Raji (cell line): ENCODE measurements at regions not wholly inside any gene's neighbourhood (a gene's known extent, or its start where the extent isn't known, plus 50 kb on each side); places are given as distances from the start of the nearest gene placed in this dataset.

Experiments used
- POLR2A ChIP-seq: IDR thresholded peaks from 2 replicates; pipeline ENCODE4 v1.6.1; 2011; ENCODE audit warnings: low read depth, low read length, control low read depth; ENCODE audit not compliant: insufficient read depth

DNA sequence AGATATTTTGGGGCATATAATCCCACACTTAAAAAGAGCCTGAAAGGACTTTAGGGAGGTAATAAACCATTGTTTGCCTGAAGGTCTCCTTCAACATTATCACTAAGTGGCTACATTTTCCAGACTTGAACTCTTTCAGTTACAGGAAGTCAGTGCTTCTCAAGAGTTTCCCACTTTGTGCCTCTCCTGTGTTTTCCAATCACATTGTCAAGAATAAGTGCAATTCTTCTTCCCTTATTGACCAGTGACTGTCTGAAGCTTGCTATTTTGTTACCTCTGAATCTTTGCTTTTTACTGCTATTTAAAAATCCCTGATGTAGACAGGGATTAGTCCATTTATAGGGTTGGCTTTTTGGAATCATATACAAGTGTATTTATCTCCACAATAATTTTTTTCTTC is 346.7 kb upstream of the ANKRD30A start:
- TF ChIP-seq POLR2A = no peak

DNA sequence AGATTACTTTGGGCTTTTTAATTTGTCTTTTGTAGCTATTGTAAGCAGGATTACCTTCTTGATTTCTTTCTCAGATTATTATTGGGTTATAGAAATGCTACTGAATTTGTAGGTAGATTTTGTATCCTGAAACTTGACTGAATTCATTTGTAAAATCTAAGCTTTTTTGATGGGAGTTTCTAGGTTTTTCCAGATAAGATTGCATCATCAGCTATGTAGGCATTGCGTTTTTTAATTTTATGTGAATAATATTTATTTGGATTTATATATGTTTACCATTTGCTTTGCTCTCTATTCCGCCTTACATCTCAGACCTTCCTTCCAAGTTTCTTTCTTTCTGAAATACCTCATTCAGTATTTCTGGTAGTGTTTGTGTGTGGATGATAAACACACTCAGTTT is 351.7 kb upstream of the ANKRD30A start:
- TF ChIP-seq POLR2A = no peak

DNA sequence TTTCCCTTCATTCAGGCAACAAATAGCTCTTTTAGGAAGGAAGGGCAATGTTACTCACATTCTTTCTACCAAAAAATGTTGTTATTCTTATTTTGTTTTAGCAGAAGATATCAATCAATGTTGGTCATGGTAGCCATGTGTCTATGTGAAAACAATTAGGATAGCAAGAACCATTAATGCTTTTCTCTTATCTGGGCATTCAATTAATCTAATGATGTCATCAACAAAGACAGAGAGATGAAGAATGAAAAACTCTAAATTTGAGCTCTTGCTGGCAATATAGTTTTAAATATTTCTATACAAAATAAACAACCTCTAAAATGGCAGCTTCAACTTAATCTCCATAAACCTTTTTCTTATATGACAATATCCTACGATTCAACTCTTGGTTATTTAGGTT is 353.7 kb upstream of the ANKRD30A start:
- no peak for TF ChIP-seq POLR2A

DNA sequence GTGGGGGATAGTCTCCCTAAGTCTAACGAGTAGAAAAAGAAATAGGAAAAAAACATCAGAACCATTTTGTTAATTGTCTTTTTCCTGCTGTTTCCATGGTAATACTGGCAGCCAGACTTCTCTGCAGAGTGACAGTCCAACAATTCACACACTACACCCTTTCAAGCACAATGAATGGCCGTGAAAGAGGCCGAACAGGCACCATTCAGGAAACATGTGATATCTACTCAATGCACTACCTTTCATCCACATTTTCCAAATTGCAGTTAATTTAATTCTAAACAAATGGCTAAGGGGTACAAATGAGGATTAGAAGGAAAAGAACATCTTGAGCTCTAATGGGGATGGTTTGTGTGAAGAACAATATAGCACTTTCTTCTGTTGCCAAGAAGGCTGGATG is 358.5 kb upstream of the ANKRD30A start:
- no peak for TF ChIP-seq POLR2A

DNA sequence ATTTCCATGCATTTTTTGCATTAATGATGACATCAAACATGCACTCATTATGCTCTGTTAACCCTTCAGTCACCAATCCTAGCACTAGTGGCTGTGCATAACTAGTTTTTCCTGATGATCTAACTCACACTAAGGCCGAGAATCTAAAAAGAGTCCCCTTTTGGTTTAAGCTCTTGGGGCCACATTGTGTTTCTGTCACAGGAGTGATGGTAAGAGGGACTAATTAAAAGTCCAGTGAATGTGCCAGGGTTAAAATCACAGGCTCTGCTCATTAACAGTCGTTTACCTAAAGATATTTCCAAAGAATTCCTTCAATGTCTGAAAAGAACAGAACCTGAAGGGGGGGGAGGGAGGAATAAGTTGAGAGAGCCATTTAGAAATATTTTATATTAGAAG is 359.0 kb upstream of the ANKRD30A start:
- no peak for TF ChIP-seq POLR2A

DNA sequence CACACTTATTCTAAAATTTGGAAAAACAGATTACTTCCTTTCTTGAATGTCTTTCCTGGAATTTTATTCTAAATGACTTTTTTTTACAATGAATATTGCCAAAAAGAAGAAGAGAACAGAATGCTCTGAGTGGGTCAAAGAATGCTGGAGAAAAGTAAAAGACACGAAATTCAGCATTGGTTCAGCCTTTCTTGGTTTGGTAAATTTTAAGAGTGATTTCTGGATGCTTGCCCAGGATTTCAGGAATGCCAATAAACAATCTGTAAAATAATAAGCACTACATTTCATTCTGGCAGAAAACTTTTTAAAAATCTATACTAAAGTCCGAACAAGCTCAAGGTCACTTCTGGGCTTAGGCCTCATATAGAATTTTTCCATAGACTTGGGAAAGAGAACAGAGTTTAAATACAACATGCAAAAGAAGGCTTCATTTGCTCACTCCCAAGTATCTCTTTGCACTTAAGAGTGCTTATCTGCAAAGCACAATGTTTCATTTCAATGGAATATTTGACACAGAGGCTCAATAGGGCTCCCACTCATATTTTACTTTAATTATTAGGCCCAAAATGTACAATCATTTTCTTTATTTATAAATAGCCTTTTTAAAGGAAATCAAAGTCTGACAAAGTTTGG is 359.5 kb upstream of the ANKRD30A start:
- TF ChIP-seq POLR2A = no peak

DNA sequence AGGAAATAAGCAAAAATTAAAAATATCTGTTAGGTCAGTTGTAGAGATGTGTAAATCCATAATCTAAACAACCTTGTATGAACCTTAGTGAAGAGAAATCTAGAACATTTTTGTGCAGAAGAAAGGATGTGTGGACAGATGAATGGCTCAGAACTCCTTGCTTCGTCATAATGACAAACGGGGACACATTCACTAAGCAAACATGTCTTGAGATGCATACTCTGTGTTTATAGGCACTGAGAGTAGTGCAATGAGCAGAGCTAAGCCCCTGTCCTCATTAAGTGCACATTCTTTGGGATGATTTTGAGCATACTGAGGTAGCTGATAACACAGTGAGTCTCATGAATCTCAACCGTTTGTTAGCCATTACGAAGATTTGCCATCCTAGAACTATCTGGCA is 360.6 kb upstream of the ANKRD30A start:
- TF ChIP-seq POLR2A = no peak

DNA sequence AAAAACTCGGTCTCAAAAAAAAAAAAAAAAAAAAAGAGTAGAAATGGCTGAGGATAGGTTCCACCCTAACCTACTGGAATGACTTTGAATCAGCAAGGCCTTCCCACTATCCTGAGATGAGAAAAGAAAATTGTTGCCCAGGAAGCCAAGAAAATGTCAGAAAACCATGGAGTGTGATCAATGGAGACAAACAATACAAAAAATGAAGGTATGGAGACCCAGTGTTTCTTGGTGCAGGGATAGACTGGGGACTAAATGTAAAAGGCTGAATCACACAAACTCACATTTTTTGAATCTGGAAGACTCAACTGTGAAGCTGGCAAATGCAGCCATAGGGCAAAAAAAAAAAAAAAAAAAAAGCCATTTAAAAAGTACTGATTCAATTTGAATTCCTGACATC is 364.3 kb upstream of the ANKRD30A start:
- TF ChIP-seq POLR2A = no peak

DNA sequence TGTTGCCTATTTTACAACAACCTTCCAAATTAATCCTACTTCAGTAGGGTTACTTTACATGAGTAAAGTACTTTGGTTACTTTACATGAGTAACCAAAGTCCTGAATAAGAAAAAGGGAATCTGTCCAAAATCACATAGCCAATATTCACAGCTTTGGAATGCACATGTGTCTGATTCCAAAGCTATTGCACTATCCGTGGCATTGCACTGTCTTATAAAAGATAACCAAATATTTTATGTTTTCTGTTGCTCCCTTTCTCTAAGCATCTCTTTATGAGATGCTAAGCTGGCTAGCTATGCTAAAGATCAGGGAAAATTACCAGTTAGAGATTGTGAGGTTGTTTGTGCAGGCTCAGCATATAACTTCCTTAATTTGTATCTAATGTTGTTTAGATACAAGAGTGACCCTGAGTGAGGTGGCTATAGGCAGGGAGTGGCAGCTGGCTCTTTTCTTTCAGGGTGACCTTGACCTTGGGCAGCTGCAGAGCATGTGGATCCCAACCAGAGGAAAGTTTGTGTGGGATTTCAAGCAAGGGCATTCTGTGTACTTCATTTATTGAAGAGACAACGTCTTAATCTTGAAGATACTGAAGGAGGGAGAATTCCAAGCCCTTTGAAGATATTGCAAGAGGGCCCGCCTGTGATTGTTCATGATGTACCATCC is 366.1 kb upstream of the ANKRD30A start:
- TF ChIP-seq POLR2A = no peak

DNA sequence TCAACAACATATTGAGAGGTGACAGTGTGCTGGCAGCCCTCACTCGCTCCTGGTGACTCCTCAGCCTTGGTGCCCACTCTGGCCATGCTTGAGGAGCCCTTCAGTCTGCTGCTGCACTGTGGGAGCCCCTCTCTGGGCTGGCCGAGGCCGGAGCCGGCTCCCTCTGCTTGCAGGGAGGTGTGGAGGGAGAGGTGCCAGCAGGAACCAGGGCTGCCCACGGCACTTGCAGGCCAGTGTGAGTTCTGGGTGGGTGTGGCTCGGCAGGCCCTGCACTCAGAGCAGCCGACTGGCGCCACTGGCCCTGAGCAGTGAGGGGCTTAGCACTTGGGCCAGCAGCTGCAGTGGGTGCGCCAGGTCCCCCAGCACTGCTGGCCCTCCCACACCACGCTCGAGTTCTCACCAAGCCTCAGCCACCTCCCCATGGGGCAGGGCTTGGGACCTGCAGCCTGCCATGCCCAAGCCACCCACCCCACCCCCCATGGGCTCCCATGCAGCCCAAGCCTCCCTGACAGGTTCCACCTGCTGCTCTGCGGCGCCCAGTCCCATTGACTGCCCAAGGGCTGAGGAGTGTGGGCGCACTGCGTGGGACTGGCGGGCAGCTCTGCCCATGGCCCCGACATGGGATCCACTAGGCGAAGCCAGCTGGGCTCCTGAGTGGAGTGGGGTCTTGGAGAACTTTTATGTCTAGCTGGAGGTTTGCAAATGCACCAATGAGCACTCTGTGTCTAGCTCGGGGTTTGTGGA is 377.1 kb upstream of the ANKRD30A start:
- TF ChIP-seq POLR2A = no peak

DNA sequence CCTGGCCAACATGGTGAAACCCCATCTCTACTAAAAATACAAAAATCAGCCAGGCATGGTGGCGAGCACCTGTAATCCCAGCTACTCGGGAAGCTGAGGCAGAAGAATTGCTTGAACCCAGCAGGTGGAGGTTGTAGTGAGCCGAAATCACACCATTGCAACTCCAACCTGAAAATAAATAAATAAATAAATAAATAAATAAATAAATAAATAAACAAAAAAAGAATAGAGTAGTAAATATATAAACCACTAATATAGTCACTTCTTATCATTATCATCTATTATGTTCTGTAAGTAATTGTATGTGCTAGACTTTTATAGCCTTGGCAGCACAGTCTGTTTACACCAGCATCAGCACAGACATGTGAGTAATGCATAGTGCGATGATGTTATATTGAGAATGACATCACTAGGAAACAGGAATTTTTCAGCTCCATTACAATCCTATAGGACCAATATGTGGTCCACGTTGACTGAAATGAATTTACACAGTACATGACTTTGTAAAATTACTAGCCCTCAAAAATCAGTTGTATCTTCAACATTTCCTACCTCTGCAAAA is 385.4 kb upstream of the ANKRD30A start:
- TF ChIP-seq POLR2A = no peak

DNA sequence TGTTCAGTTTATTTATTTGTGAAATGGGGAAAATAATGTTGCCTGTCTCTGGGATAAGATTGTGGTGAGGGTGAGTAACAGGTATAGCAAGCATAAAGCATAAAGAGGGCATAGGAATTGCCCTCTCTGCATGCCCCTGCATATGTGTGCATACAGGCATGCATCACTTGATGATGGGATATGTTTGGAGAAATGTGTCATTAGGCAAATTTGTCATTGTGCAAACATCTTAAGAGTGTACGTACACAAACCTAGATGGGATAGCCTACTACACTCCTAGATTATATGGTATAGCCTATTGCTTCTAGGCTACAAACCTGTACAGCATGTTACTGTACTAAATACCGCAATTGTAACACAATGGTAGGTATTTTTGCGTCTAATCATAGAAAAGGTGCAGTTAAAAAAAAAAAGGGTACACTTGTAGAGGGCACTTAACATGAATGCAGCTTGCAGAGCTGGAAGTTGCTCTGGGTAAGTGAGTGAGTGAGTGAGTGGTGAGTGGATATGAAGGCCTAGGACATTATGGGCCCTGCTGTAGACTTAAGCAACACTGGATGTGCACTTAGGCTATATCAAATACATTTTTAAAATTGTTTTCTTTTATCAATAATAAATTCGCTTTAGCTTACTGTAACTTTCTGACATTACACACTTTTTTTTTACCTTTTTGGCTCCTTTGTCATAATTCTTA is 386.5 kb upstream of the ANKRD30A start:
- TF ChIP-seq POLR2A = no peak

DNA sequence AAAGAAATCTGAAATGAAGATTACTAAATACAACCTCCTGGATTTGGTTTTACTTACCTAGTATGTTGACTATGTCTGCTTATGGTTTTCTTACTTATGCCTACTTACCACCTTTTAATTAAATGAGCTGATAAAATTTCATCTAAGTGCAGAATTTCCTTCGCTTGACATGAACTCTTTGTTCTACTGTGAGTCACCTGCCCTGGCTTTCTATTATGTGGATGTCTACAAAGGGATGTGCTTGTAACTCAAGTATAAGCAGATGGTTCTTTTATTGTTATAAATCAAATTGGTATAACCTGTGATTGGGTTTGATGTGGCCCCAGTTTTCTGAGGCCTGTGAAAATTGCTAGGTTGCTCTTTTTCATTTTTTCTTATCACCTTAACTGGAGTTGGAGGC is 389.1 kb upstream of the ANKRD30A start:
- TF ChIP-seq POLR2A = no peak

DNA sequence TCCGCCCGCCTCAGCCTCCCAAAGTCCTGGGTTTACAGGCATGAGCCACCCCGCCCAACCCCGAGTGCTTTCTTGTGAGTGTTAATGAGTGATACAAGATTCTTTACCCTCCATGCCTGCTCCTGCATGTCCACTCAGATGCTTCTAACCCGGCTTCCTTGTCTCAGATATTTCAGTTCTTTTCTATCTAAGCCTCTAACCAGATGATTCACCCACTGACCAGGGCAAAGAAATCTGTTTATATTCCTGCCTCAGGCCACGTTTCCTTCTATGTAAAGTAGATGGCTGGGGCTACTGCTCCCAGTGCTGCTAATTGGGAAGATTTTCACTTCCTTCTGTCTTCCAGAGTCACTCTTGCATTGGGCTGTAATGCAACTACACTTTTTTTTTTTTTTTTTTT is 395.1 kb upstream of the ANKRD30A start:
- no peak for TF ChIP-seq POLR2A

DNA sequence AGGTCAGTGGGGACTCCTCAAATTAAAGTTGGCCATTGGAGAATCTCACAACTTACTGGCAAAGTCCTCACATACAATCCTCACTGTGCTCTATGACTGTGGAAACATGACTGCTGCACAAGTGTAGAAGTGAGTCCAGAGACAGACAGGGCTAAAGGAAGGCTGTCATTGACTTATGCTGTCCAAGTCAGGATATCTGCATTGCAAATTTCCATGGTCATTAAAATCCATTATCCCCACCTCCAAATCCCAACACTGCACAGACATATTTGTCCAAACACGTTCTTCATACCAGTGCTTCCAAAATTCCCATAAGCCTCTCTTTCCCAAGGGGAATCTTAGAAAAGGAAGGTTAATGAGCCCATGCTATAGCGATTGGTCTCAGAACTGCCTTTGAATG is 396.8 kb upstream of the ANKRD30A start:
- TF ChIP-seq POLR2A = no peak
